KMS-11 (cell line): ENCODE measurements at regions not wholly inside any gene's neighbourhood (a gene's known extent, or its start where the extent isn't known, plus 50 kb on each side); places are given as distances from the start of the nearest gene placed in this dataset.

Source experiments
- H2AFZ ChIP-seq: fragments of 200-600 bp; sonication (generic); 2 replicates; pipeline ENCODE4 v1.6.1; 2016; ENCODE audit warnings: antibody characterized with exemption, mixed run types, low read depth
- H3K27ac ChIP-seq: fragments of 200-600 bp; sonication (generic); 2 replicates; pipeline ENCODE4 v1.6.1; 2016; ENCODE audit warnings: mild to moderate bottlenecking, mixed run types
- H3K27me3 ChIP-seq: fragments of 200-600 bp; sonication (generic); 2 replicates; pipeline ENCODE4 v1.6.1; 2017; ENCODE audit warnings: mild to moderate bottlenecking, low read depth, mixed run types, moderate library complexity; ENCODE audit not compliant: insufficient read depth
- H3K36me3 ChIP-seq: fragments of 200-600 bp; sonication (generic); 2 replicates; pipeline ENCODE4 v1.6.1; 2017; ENCODE audit warnings: mild to moderate bottlenecking, mixed run types; ENCODE audit not compliant: insufficient read depth
- H3K4me1 ChIP-seq: fragments of 200-600 bp; sonication (generic); 2 replicates; pipeline ENCODE4 v1.6.1; 2016; ENCODE audit warnings: mild to moderate bottlenecking, low read depth, mixed run types; ENCODE audit not compliant: poor library complexity, severe bottlenecking
- H3K4me2 ChIP-seq: fragments of 200-600 bp; sonication (generic); 2 replicates; pipeline ENCODE4 v1.7.0; 2016; ENCODE audit warnings: mild to moderate bottlenecking, mixed run types
- H3K4me3 ChIP-seq: fragments of 200-600 bp; sonication (generic); IDR thresholded peaks from 2 replicates; pipeline ENCODE4 v1.6.1; 2017; ENCODE audit warnings: low read depth, low read length, mixed read lengths; ENCODE audit not compliant: insufficient read depth
- H3K79me2 ChIP-seq: fragments of 200-600 bp; sonication (generic); 2 replicates; pipeline ENCODE4 v1.6.1; 2016; ENCODE audit warnings: low read depth, mixed run types; ENCODE audit not compliant: insufficient read depth
- H3K9ac ChIP-seq: fragments of 200-600 bp; sonication (generic); 2 replicates; pipeline ENCODE4 v1.6.1; 2016; ENCODE audit warnings: mild to moderate bottlenecking, mixed run types
- H4K20me1 ChIP-seq: fragments of 200-600 bp; sonication (generic); 2 replicates; pipeline ENCODE4 v1.6.1; 2016; ENCODE audit warnings: mild to moderate bottlenecking, mixed run types; ENCODE audit not compliant: insufficient read depth
- CTCF ChIP-seq: fragments of 200-600 bp; sonication (generic); conservative IDR thresholded peaks from 2 replicates; pipeline ENCODE4 v1.6.1; 2017; ENCODE audit warnings: low read depth, mild to moderate bottlenecking, antibody characterized with exemption, low read length, moderate library complexity, mixed read lengths

DNA sequence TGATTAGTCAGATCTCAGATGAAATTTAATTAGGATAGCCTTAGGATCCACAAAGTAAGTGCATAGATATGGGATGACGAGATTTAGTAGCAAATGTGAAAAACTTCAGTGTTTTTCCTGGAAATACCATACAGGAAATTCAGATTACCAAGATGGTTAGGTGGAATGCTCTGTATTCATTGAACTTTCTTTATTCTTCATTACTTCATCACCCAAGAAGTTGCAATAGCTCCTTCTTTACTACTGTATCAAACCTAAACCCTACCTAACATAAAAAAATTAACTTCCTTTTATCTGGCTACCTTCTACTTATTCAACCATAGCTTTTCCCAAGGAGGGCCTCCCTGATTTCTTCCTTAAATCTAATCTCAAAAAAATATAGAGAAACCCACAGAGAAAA is 100.4 kb downstream of the TTC6 start:
- H3K79me2 ChIP-seq, result no peaks in the 10 kb centered on the region
- no peaks in the 10 kb centered on the region for H3K4me1 ChIP-seq
- no peak for TF ChIP-seq CTCF
- no peak overlapping the region for H3K4me3 ChIP-seq
- no peaks in the 10 kb centered on the region for H3K36me3 ChIP-seq
- no peaks in the 10 kb centered on the region for H3K27me3 ChIP-seq
- H3K4me2 ChIP-seq, result no peak overlapping the region
- H3K27ac ChIP-seq, result no peak overlapping the region
- H3K9ac ChIP-seq, result no peak overlapping the region
- H4K20me1 ChIP-seq, result no peaks in the 10 kb centered on the region
- H2AFZ ChIP-seq, result no peak overlapping the region

DNA sequence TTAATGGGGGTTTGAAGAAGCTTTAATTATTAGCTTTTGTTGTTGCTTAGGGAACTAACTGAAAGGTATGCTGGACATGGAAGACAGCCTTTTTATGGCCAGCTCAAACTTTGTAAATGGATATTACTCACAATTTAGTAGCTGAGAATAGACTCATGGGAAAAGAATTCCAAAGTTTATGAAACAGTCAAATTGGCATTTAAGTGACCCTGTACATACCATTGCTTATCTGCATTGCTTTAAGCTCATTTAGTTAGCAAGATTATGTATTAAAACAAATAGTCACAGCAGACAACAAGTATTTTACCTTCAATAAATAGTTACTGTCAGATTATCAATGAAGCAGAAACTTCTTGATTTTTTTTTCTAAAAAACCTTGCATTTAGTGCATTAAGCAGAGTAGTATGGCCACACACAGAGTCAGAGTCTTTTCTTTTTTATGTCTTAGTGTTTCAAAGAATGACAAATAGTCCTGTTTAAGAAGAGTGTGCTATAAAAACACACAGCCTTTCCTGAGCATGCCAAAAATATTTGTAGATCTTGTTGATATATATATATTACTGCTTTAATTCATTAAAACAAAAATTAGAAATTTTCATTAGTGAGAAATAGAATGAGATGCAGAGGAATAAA is 102.2 kb downstream of the TTC6 start:
- no peaks in the 10 kb centered on the region for H4K20me1 ChIP-seq
- H3K9ac ChIP-seq, result no peak overlapping the region
- no peak overlapping the region for H3K4me2 ChIP-seq
- H3K79me2 ChIP-seq, result no peaks in the 10 kb centered on the region
- no peak overlapping the region for H3K4me3 ChIP-seq
- no peaks in the 10 kb centered on the region for H3K4me1 ChIP-seq
- H3K27ac ChIP-seq, result no peak overlapping the region
- no peaks in the 10 kb centered on the region for H3K36me3 ChIP-seq
- no peaks in the 10 kb centered on the region for H3K27me3 ChIP-seq
- TF ChIP-seq CTCF, result no peak
- no peak overlapping the region for H2AFZ ChIP-seq

DNA sequence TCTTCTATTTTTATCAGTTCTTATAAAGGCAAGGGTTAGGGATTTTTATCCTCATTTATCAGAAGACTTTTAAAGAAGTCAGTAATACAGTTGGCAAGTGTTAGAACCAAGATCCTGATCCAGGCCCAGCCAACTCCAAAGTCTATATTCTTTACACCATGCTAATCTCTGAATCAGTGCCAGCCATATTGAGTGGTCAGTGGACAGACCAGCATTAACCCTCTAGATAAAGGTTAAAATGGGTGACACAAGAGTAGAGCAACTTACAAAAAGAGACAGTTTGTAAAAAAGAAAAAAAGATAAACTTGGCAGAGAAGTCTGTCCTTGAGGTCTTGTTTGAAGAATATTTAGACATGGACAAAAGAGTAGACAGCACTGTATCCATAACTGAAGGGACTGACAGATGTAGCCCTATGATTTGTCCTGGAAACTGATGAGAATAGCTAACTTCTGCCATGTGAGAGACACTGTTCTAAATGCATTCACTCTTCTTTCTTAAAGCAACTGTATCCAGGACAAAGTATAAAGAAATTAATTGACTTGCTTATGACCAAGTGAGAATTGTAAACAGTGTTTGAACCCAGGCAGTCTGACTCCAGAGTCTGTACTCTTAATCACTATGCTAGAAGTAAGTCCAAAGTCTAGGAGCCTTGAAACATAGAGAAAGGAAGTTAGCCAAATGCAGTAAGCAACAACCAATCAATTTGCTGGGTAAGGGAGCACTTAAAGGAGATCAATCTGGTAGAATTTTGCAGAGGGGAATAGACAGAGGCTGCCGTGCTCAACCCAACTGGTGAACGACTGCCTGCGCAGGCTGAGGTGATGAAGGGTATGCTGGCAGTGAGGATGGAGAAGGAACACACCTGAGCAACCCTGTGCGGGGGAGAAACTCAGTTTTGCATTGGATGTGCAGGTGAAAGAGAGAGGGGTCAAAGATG is 103.7 kb downstream of the TTC6 start:
- Histone ChIP-seq H2AFZ (no peak overlapping the region), H3K4me3 (no peak overlapping the region), H3K4me2 (no peak overlapping the region), H3K36me3 (no peaks in the 10 kb centered on the region), H3K4me1 (no peaks in the 10 kb centered on the region), H3K27me3 (no peaks in the 10 kb centered on the region), H3K79me2 (no peaks in the 10 kb centered on the region), H3K27ac (no peak overlapping the region), H3K9ac (no peak overlapping the region), H4K20me1 (no peaks in the 10 kb centered on the region)
- TF ChIP-seq CTCF, result no peak

- H3K4me2 ChIP-seq, result no peak overlapping the region
- no peak overlapping the region for H2AFZ ChIP-seq
- no peak overlapping the region for H3K27ac ChIP-seq
- TF ChIP-seq CTCF, result no peak
- H3K9ac ChIP-seq, result no peak overlapping the region
- H3K4me3 ChIP-seq, result no peak overlapping the region
- H3K79me2 ChIP-seq, result no peaks in the 10 kb centered on the region
- H3K36me3 ChIP-seq, result no peaks in the 10 kb centered on the region
- no peaks in the 10 kb centered on the region for H4K20me1 ChIP-seq
- H3K27me3 ChIP-seq, result no peaks in the 10 kb centered on the region
- H3K4me1 ChIP-seq, result no peaks in the 10 kb centered on the region
Observed at GRCh38 chr14:37707716-37708115, 112.3 kb downstream of the TTC6 start.
